NCI-H1694 (cell line): ENCODE measurements at regions not wholly inside any gene's neighbourhood (a gene's known extent, or its start where the extent isn't known, plus 50 kb on each side); places are given as distances from the start of the nearest gene placed in this dataset.
"Not testable (repeated sequence)": the region's sequence is repeated elsewhere in the genome, so short reads cannot be mapped to it uniquely, and the experiment has no call there.

Experiments used
- DNase-seq: peaks from one replicate; lab custom pipeline; 2025; lab: John Stamatoyannopoulos, UW

- no peak for DNase-seq
Observed at GRCh38 chr12:86772696-86773095, 516.5 kb upstream of the MGAT4C start.

GRCh38 chr12:86770871-86771270 is 514.7 kb upstream of the MGAT4C start:
- no peak for DNase-seq

- DNase-seq, result no peak
Observed at GRCh38 chr12:86748894-86749293, 492.7 kb upstream of the MGAT4C start.

GRCh38 chr12:86744547-86745212 is 488.5 kb upstream of the MGAT4C start:
- no peak for DNase-seq

GRCh38 chr12:86743875-86744536 is 487.8 kb upstream of the MGAT4C start:
- no peak for DNase-seq

- no peak for DNase-seq
Observed at GRCh38 chr12:86741531-86741930, 485.3 kb upstream of the MGAT4C start.

- no peak for DNase-seq
Observed at GRCh38 chr12:86735851-86736250, 479.7 kb upstream of the MGAT4C start.

GRCh38 chr12:86735072-86735471 is 478.9 kb upstream of the MGAT4C start:
- DNase-seq, result no peak

GRCh38 chr12:86730233-86730632 is 474.0 kb upstream of the MGAT4C start:
- DNase-seq, result no peak

GRCh38 chr12:86729739-86730138 is 473.5 kb upstream of the MGAT4C start:
- no peak for DNase-seq

- DNase-seq, result peak; percentile 5
Observed at GRCh38 chr12:86727160-86727559, 471.0 kb upstream of the MGAT4C start.

GRCh38 chr12:86724716-86725115 is 468.5 kb upstream of the MGAT4C start:
- DNase-seq, result no peak

- DNase-seq, result no peak
Observed at GRCh38 chr12:86723326-86723725, 467.1 kb upstream of the MGAT4C start.

GRCh38 chr12:86721713-86722397 is 465.7 kb upstream of the MGAT4C start:
- peak; percentile 19 for DNase-seq

GRCh38 chr12:86719381-86719780 is 463.2 kb upstream of the MGAT4C start:
- no peak for DNase-seq

- no peak for DNase-seq
Observed at GRCh38 chr12:86713121-86713520, 456.9 kb upstream of the MGAT4C start.

GRCh38 chr12:86712425-86712843 is 456.2 kb upstream of the MGAT4C start:
- no peak for DNase-seq

GRCh38 chr12:86711731-86712130 is 455.5 kb upstream of the MGAT4C start:
- no peak for DNase-seq

- DNase-seq, result no peak
Observed at GRCh38 chr12:86710109-86710508, 453.9 kb upstream of the MGAT4C start.

- DNase-seq, result not testable (repeated sequence)
Observed at GRCh38 chr12:86709017-86709416, 452.8 kb upstream of the MGAT4C start.

GRCh38 chr12:86698641-86698980 is 442.4 kb upstream of the MGAT4C start:
- DNase-seq, result no peak

GRCh38 chr12:86697916-86698640 is 441.9 kb upstream of the MGAT4C start:
- DNase-seq, result no peak
